Mammary epithelial cell (primary cell): ENCODE measurements at regions not wholly inside any gene's neighbourhood (a gene's known extent, or its start where the extent isn't known, plus 50 kb on each side); places are given as distances from the start of the nearest gene placed in this dataset.

Source experiments
- CTCF ChIP-seq, 2 donors: IDR thresholded peaks in 1 of 2; conservative IDR thresholded peaks in 1 of 2; 2 replicates each; pipeline ENCODE4 v1.5.1; 2011 to 2012; ENCODE audit warnings: inconsistent platforms in 2 of 2, low read length in 2 of 2, mild to moderate bottlenecking in 2 of 2, control low read depth in 1 of 2, low read depth in 1 of 2; ENCODE audit not compliant: insufficient read depth in 1 of 2; ENCODE audit errors: extremely low read depth in 1 of 2
- EZH2 ChIP-seq: IDR thresholded peaks from 2 replicates; pipeline ENCODE4 v1.6.1; 2012; ENCODE audit warnings: low read length, inconsistent platforms, borderline replicate concordance

- no peak for TF ChIP-seq CTCF (conservative IDR thresholded peaks at IDR 0.05 in 1 of 2, IDR thresholded peaks at IDR 0.05 in 1 of 2; ENCODE audit: extremely low read depth in 1 of 2, insufficient read depth in 1 of 2, low read depth in 1 of 2, low read length in 2 of 2)
- no peak for TF ChIP-seq EZH2
These were observed 485.1 kb downstream of the SOX5 start for GRCh38 chr12:23464241-23464812.
